Progenitor cell of endocrine pancreas (in vitro differentiated cells): ENCODE measurements at regions not wholly inside any gene's neighbourhood (a gene's known extent, or its start where the extent isn't known, plus 50 kb on each side); places are given as distances from the start of the nearest gene placed in this dataset.

ENCODE experiments used
- DNase-seq: peaks from one replicate; pipeline ENCODE4 v3.0.0; 2021; ENCODE audit warnings: low spot score; ENCODE audit not compliant: unreplicated experiment
- H3K27ac Mint-ChIP-seq: 2 replicates; pipeline ENCODE4 v1.8.0; 2021; ENCODE audit warnings: mild to moderate bottlenecking, moderate library complexity, mixed read lengths
- H3K27me3 Mint-ChIP-seq: 2 replicates; pipeline ENCODE4 v1.8.0; 2021; ENCODE audit warnings: mixed read lengths
- H3K36me3 Mint-ChIP-seq: 2 replicates; pipeline ENCODE4 v1.8.0; 2022; ENCODE audit warnings: mixed read lengths; ENCODE audit not compliant: insufficient read depth
- H3K4me1 Mint-ChIP-seq: 2 replicates; pipeline ENCODE4 v1.8.0; 2021; ENCODE audit warnings: low read depth, mixed read lengths
- H3K4me3 Mint-ChIP-seq: 2 replicates; pipeline ENCODE4 v1.8.0; 2021; ENCODE audit warnings: low read depth, mild to moderate bottlenecking, moderate library complexity, mixed read lengths
- H3K9me3 Mint-ChIP-seq: 2 replicates; pipeline ENCODE4 v1.8.0; 2021; ENCODE audit warnings: low read depth, mixed read lengths
- TF ChIP-seq, protein P1 (sequence below): fragments of 200-600 bp; sonication (generic); IDR thresholded peaks from one replicate; pipeline ENCODE4 v1.5.0; 2021; ENCODE audit warnings: antibody characterized with exemption, mild to moderate bottlenecking; ENCODE audit not compliant: unreplicated experiment

DNA sequence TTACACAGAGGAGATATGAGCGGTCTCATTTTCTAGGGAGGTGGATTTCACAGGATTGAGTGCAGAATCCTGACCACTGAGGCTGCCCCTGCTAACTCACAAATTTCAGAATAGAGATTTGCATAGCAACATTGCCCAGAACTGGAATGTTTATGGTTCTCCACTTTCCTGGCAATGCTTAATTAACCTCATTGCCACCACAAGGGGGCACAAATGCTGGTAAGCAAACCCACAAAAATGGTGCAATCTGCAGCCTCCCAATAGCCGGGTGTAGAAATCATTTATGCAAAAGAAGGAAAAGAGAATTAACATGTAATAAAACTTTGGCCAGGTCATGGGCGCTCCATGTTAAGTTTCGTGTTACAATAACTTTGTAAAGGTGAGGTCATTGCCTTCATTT is 112.4 kb downstream of the CYRIA start:
- H3K36me3 Mint-ChIP-seq: no peaks in the 10 kb centered on the region
- no peak overlapping the region for H3K27ac Mint-ChIP-seq
- DNase-seq: peak; percentile 10

DNA sequence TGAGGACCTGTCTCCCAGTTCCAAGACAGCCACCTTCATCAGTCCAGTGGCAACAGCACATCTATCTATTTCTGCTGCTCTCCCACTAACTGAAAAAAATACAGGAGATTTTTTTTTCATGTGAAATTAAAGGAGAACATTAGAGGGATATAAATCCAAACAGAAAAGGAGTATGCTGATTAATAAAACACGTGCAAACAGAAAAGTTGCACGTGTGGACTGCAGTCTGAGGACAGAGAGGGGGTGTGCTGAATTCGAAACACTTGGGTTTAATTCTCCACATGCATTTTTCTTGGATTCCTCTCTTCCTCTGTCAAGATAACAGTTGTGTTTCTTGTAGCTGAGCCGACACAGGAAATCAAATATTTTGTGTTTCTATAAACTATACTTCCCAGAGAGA is 113.4 kb downstream of the CYRIA start:
- TF ChIP-seq, protein P1, sequence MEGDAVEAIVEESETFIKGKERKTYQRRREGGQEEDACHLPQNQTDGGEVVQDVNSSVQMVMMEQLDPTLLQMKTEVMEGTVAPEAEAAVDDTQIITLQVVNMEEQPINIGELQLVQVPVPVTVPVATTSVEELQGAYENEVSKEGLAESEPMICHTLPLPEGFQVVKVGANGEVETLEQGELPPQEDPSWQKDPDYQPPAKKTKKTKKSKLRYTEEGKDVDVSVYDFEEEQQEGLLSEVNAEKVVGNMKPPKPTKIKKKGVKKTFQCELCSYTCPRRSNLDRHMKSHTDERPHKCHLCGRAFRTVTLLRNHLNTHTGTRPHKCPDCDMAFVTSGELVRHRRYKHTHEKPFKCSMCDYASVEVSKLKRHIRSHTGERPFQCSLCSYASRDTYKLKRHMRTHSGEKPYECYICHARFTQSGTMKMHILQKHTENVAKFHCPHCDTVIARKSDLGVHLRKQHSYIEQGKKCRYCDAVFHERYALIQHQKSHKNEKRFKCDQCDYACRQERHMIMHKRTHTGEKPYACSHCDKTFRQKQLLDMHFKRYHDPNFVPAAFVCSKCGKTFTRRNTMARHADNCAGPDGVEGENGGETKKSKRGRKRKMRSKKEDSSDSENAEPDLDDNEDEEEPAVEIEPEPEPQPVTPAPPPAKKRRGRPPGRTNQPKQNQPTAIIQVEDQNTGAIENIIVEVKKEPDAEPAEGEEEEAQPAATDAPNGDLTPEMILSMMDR: no peak
- Mint-ChIP-seq H3K4me1 (no peaks in the 10 kb centered on the region), H3K27ac (no peak overlapping the region), H3K36me3 (no peaks in the 10 kb centered on the region), H3K27me3 (peaks cover 3% of the 10 kb centered on the region), H3K9me3 (no peaks in the 10 kb centered on the region), H3K4me3 (no peak overlapping the region)
- no peak for DNase-seq

More for the DNA sequence above, 112.4 kb downstream of the CYRIA start:
- TF ChIP-seq, protein P1: peak; percentile 71
- Mint-ChIP-seq H3K27me3 (peaks cover 3% of the 10 kb centered on the region), H3K9me3 (no peaks in the 10 kb centered on the region), H3K4me3 (no peak overlapping the region), H3K4me1 (no peaks in the 10 kb centered on the region)

DNA sequence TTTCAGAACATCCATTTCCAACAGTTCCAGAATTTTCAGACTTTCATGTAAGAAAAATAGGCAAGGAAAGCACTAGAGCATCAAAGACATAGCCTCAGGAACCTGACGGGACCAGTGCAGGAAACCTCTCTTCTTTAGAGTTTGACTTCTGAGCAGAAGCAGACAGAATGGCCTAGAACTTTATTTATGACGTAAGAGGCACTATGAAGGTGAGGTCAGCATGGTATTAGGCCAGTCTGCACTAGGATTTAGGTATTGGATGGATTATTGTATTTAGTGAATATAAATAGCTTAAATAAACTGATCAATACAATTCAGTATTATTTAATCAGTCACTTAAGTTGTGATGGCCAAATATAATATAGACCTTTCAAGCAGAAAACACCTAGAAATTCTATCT is 117.6 kb downstream of the CYRIA start:
- Mint-ChIP-seq H3K27me3 (peaks cover 6% of the 10 kb centered on the region), H3K4me3 (no peak overlapping the region), H3K4me1 (no peaks in the 10 kb centered on the region), H3K36me3 (no peaks in the 10 kb centered on the region), H3K27ac (no peak overlapping the region), H3K9me3 (no peaks in the 10 kb centered on the region)
- TF ChIP-seq, protein P1: no peak
- DNase-seq: no peak

DNA sequence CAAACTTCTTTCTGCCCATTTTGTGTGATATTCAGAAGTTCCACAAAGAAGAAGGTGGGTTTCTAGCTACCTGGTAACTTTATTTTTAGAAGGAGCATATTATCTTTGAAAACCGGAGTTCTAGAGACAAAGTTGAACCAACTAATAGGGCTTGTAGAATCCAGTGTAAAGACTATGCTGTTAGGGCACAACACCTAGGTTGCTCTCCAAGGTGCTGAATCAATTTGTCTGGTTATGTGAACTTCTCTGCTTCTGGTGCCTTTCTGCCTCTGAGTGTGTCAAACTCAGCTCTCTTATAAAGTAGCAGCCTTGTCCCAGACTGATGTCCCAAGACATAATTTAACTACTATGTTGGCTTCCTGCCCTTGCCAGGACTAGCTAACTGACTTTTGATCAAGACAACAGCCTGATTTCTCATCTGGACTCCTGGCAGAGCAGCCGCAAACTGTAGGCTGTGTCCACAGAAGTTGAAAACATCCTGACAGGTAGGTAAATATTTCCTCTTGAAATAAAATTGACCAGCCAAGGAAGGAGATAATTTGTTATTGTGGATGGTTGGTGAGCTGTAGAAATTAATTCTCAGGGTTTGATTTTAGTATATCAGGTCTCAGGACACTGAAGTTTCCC is 119.4 kb downstream of the CYRIA start:
- TF ChIP-seq, protein P1: no peak
- H3K4me1 Mint-ChIP-seq: no peaks in the 10 kb centered on the region
- H3K27me3 Mint-ChIP-seq: peaks cover 10% of the 10 kb centered on the region
- no peaks in the 10 kb centered on the region for H3K9me3 Mint-ChIP-seq
- H3K27ac Mint-ChIP-seq: no peak overlapping the region
- H3K4me3 Mint-ChIP-seq: no peak overlapping the region
- no peaks in the 10 kb centered on the region for H3K36me3 Mint-ChIP-seq
- DNase-seq: peak; percentile 39

DNA sequence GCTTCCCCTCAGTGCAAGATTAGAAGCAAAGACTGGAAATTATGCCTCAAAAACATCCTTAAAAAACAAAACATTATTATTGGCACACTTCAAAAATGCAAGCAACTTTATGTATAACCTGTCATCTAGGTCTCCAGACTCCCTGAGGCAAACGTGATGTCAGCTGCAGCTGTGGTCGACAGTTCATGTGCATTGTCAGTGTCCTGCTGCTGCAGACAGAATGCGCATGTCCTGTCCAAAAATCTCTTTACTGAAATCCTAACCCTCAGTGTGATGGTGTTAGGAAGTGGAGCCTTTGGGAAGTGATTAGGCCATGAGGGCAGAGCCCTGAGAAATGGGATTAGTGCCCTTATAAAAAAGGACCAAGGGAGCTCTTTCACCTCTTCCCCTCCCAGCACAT is 126.9 kb downstream of the CYRIA start:
- Mint-ChIP-seq H3K27me3 (peaks cover 7% of the 10 kb centered on the region), H3K36me3 (no peaks in the 10 kb centered on the region), H3K27ac (no peak overlapping the region), H3K9me3 (no peaks in the 10 kb centered on the region), H3K4me1 (no peaks in the 10 kb centered on the region), H3K4me3 (no peak overlapping the region)
- TF ChIP-seq, protein P1: no peak
- DNase-seq: no peak
